GM12873 (cell line): ENCODE measurements at regions not wholly inside any gene's neighbourhood (a gene's known extent, or its start where the extent isn't known, plus 50 kb on each side); places are given as distances from the start of the nearest gene placed in this dataset.

Experiments used
- TF ChIP-seq, protein P1 (sequence below): IDR thresholded peaks from 2 replicates; pipeline ENCODE4 v1.5.1; 2012; ENCODE audit warnings: low read depth, mild to moderate bottlenecking, moderate library complexity, low read length, control low read depth; ENCODE audit not compliant: insufficient read depth; ENCODE audit errors: missing control alignments

DNA sequence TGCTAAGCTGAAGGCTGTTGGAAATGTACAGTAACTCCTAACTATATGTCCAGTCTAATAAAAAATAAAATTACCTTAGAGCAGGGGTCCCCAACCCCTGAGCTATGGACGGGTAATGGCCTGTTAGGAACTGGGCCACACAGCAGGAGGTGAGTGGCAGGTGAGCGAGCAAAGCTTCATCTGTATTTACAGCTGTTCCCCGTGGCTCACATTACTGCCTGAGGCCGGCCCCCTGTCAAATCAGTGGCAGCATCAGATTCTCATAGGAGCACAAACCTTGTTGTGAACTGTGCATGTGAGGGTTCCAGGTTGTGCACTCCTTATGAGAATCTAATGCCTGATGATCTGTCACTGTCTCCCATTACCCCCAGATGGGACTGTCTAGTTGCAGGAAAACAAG, 73.1 kb upstream of the CXCR4 start:
- TF ChIP-seq, protein P1, sequence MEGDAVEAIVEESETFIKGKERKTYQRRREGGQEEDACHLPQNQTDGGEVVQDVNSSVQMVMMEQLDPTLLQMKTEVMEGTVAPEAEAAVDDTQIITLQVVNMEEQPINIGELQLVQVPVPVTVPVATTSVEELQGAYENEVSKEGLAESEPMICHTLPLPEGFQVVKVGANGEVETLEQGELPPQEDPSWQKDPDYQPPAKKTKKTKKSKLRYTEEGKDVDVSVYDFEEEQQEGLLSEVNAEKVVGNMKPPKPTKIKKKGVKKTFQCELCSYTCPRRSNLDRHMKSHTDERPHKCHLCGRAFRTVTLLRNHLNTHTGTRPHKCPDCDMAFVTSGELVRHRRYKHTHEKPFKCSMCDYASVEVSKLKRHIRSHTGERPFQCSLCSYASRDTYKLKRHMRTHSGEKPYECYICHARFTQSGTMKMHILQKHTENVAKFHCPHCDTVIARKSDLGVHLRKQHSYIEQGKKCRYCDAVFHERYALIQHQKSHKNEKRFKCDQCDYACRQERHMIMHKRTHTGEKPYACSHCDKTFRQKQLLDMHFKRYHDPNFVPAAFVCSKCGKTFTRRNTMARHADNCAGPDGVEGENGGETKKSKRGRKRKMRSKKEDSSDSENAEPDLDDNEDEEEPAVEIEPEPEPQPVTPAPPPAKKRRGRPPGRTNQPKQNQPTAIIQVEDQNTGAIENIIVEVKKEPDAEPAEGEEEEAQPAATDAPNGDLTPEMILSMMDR: no peak

DNA sequence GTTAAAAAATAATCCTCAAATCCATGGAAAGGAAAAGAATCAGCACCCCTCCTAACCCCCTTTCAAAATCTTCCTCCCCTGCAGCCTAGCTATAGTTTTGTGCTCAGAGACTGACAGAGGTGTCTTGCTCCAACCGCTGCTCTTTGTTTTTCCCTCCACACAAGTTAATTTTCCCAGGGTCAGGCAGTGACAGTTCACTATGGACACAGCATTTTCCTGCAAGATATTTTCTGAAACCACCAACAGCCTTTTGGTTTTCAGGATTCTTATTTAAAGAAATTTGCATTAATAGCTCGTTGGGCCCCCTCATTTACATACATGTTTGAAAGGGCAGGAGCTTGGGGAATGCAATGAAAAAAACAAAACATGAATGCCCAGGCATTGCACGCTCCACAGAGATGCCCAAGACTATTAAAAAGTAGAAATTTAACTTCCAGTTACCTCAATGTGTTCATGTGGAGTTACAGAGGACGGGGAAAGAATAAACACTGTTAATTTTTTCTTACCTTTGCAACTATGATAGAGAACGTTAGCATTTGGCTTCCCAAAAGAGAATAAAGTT, 71.4 kb upstream of the CXCR4 start:
- TF ChIP-seq, protein P1: no peak

DNA sequence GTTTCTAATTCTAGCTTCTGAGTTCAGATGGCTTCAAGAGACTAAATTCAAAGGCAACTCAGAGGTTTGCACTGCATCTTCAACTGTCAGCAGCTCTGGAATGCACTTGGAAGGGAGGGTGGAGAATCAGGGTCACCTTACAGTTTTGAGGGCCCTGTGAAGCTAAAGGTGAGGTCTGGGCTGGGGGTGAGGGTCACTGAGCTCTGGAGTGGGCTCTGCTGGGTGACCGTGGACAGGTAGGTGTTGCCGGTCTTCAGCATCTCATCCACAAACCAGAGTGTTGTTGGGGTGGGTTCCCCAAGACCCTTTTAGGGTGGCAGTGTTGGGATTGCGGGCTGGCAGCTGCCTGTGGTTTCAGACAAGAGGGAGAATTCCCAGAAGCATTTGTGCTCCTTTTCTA, 70.1 kb upstream of the CXCR4 start:
- TF ChIP-seq, protein P1: no peak

DNA sequence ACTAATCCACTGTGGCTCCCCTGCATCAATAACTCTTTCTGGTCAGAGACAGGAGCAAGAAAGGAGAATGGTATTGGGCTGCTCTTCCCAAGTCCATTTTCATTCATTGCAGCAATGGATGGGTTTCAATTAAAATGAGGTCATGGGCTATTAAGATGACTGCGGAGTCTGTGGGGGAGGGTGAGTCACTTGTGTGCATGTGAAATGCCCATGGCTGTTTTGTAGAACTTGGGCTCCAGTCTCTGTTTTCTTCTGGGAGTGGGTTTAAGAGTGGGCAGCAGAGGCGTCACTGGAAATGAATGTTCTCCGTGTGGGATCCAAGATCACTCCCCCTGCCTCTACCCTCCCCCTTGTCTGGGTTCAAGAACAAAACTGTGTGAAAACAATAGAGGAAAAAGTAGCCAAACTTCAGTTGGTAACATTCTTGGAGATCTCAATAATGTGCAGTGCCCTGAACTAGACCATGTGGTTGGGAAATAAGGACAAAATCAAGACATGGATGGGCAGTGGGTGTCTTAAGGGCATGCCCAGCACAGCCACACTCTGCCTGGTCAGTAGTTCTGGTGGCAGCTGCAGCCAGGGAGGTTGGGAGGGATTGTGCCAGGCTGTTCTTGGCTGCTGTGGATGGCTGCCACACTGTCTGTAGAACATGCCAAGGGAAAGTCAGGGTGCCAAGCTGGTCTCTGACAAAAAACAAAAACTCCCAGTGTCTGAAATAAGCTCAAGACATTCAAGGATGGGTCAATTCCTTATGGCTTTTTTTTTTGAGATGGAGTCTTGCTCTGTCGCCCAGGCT, 68.2 kb upstream of the CXCR4 start:
- TF ChIP-seq, protein P1: no peak

DNA sequence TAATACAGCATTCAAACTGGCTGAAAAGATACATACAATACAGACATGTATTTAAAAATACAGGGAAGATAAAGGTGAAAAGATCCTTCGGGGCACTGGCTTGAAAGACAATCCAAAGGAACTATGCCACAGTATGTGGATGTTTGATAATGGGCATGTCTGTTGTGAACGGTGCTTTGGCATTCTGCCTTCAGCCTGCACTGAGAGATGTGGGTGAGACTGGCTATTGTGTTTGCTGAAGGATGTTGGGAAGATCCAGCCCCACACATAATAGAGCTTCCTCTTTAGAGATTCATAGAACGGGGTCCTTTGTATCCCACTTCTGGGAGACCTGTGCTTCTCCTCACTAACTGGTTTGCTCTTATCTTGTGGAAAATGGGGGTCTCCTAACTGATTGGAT, 65.1 kb upstream of the CXCR4 start:
- TF ChIP-seq, protein P1: no peak

DNA sequence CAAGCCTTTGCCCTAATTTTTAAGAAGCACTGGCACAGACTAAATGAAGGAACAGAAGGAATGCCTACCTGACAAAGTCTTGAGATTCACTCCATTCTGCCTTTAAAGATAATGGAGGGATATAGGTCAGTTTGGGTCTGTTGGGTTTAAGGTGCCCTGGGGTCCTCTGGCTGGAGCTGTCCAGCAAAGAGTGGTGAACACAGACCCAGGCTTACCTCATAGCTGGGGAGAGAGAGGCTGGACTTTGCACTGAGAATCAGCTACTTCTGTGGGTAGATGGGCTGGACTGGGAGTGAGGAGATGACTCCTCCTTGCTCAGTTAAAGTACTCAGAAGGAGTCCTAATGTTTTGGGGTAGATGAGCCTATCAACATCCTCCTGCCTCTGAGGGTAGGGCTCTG, 64.4 kb upstream of the CXCR4 start:
- TF ChIP-seq, protein P1: no peak

DNA sequence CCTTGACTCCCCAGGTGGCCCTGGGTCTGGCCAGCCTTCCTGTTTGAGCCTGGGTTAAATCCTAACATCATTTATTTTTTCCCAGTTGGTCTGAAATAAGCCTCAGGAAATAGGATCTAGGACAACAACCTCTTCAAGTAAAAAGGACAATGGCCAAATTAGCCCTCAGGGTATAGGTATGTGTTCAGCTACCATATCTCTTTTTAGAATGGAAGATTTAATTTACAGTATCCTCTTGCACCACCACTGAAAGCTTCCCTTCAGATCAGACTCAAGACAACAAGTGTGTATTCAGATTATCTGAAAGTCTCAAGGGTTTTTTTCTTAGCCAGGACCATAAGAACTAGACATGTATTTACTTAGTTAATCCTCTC, 61.6 kb upstream of the CXCR4 start:
- TF ChIP-seq, protein P1: no peak
